Tibial artery (tissue), 4 donors: ENCODE measurements at regions not wholly inside any gene's neighbourhood (a gene's known extent, or its start where the extent isn't known, plus 50 kb on each side); places are given as distances from the start of the nearest gene placed in this dataset.

Source experiments
- DNase-seq, 2 donors: peaks; one replicate each; pipeline ENCODE4 v3.0.0-alpha.2; 2019
- H3K27ac ChIP-seq, 2 donors: fragments of 200-600 bp; sonication (generic) in 1 of 2; 1 replicate in 1 of 2; 2 replicates in 1 of 2; pipeline ENCODE4 v1.5.1; 2018 to 2019; ENCODE audit warnings: mild to moderate bottlenecking in 1 of 2
- H3K27me3 ChIP-seq, 2 donors: fragments of 200-600 bp; sonication (generic) in 1 of 2; one replicate each; pipeline versions ENCODE4 v1.5.1 to v1.6.0; 2016 to 2019
- H3K36me3 ChIP-seq, 3 donors: fragments of 200-600 bp; sonication (generic) in 2 of 3; one replicate each; pipeline ENCODE4 v1.5.1; 2016 to 2019; ENCODE audit warnings: mild to moderate bottlenecking in 2 of 3
- H3K4me1 ChIP-seq, 4 donors: fragments of 200-600 bp; sonication (generic) in 2 of 4; 1 replicate in 3 of 4; 2 replicates in 1 of 4; pipeline ENCODE4 v1.5.1; 2016 to 2019
- H3K4me3 ChIP-seq, 2 donors: fragments of 200-600 bp; sonication (generic) in 1 of 2; 1 replicate in 1 of 2; 2 replicates in 1 of 2; pipeline ENCODE4 v1.5.1; 2018 to 2019; ENCODE audit warnings: mild to moderate bottlenecking in 2 of 2
- H3K9me3 ChIP-seq, 3 donors: fragments of 200-600 bp; sonication (generic) in 1 of 3; one replicate each; pipeline ENCODE4 v1.5.1; 2016 to 2019
- CTCF ChIP-seq, 2 experiments: fragments of 200-600 bp in 1 of 2; fragments of 450-650 bp in 1 of 2; IDR thresholded peaks; one replicate each; pipeline ENCODE4 v1.5.1; 2017 to 2019; ENCODE audit warnings: antibody characterized with exemption in 2 of 2, mild to moderate bottlenecking in 1 of 2, moderate library complexity in 1 of 2
- intact Hi-C: fragments of 100-400 bp; cut with DNase I; formaldehyde crosslinking; loops from one replicate; pipeline ENCODE4 v1.15.0; 2023; ENCODE audit warnings: low total_unique reads

- H3K9me3 ChIP-seq = no peaks in the 10 kb centered on the region
- H3K27ac ChIP-seq = no peak overlapping the region
- intact Hi-C loops = loop anchor here (2.0 kb wide), 1 partner anchor 295 kb away; no protein-coding TSS in a partner anchor
- no peaks in the 10 kb centered on the region for H3K36me3 ChIP-seq
- no peak overlapping the region for H3K4me3 ChIP-seq
- DNase-seq = no peak
- H3K27me3 ChIP-seq = no peaks in the 10 kb centered on the region
- H3K4me1 ChIP-seq = peaks cover 0 to 25% (median 0%) of the 10 kb centered on the region in 4 donors
- no peak for TF ChIP-seq CTCF (IDR thresholded peaks at IDR 0.05)
These were observed 262.5 kb downstream of the RASSF9 start for GRCh38 chr12:85573635-85574214.

DNA sequence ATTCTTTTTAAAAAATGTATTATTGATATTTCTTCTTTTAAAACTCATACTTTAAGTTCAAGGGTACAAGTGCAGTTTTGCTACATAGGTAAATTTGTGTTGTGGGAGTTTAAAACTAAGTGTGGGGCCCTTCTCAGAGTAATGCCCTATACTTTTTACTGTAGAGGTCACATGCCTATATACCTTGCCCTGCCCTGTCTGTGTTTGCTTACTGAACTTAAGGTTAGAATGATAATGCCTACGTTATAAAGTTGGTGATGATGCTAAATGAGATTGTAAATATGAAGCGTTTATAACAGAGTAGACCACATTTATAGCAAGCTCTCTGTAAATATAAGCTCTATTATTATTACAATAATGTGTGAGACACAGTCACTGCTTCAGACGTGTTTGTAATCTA lies 261.9 kb downstream of the RASSF9 start:
- H3K4me3 ChIP-seq = no peak overlapping the region
- no peaks in the 10 kb centered on the region for H3K27me3 ChIP-seq
- H3K4me1 ChIP-seq = peaks cover 0 to 25% (median 0%) of the 10 kb centered on the region in 4 donors
- no peaks in the 10 kb centered on the region for H3K36me3 ChIP-seq
- DNase-seq = no peak
- no peaks in the 10 kb centered on the region for H3K9me3 ChIP-seq
- H3K27ac ChIP-seq = no peak overlapping the region
- intact Hi-C loops = loop anchor here (2.0 kb wide), 1 partner anchor 295 kb away; no protein-coding TSS in a partner anchor
- TF ChIP-seq CTCF (IDR thresholded peaks at IDR 0.05) = no peak

DNA sequence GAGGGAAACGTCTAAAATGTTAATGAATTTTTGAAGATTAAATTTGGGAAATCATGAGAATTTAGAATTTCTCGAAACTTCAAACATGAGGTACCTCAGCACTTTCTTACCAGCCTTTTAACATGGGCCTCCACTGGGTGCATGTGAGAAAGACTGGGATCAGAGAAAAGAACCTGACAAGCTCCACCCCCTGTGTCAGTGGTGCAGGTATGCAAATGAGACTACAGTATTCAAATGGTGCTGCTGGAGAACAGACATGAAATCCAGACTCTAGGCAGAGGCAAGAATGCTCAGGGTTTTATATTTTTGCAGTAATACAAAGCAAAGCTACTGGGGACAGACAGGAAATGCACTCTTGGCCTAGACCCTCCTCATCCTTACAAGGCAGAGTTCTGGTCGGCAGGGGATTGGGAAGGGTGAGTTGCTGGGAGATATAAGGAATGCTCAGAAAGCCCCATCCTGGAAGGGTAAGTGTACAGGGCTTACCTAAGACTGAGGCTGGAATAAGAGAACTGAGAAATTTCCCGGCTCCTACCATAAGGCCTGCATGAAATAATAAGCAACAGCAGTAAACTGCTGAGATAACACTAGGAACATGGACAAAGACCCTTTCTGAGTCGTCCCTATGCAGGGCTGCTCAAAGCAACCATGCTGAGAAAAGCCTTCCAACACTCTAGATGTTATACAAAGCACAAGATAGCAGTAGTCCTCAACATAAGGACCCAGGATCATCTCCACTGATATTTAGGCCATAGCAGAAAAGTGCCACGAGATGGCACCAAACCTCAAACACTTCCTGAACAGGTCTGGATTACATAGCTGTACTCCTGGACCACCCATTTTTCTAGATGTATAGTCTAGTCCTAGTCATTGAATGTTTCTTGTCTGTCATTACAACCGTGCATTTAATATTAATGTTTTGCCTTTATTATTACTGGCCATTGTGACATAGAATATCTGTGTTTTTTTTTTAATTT lies 260.8 kb downstream of the RASSF9 start:
- H3K4me1 ChIP-seq = peaks cover 0 to 25% (median 0%) of the 10 kb centered on the region in 4 donors
- intact Hi-C loops = loop anchor here (2.0 kb wide), 1 partner anchor 293 kb away; no protein-coding TSS in a partner anchor
- peak in 1 of 2 donors; percentile 39 for DNase-seq
- TF ChIP-seq CTCF (IDR thresholded peaks at IDR 0.05) = peak; percentile 60 to 62
- no peaks in the 10 kb centered on the region for H3K36me3 ChIP-seq
- H3K9me3 ChIP-seq = no peaks in the 10 kb centered on the region
- no peak overlapping the region for H3K4me3 ChIP-seq
- H3K27ac ChIP-seq = no peak overlapping the region
- no peaks in the 10 kb centered on the region for H3K27me3 ChIP-seq

DNA sequence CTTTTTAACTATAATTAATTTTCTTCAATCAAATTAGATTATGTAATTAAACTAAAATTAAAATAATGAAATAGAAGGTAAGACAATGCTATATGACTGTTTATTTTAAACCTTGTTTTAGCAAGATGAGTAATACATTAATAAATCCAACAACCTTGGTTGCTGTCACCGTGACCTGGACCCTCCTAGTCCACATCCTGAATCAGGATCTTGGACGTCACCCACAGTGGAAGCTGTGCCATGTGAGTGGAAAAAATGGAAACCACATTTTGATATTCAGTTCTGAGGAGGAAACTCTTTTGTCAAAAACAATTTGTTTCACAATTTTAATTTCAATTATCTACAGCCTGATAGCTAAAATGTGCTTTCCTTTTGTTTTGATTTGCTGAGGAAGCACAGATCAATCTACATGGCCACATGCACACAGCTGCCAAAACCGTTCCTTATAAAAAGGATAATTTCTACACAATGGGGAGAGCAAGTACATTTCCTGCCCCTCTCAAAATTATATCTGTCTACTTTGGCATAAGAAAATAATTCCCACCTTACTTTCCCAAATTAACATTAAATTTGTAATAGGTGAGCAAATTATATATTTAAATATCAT lies 255.5 kb downstream of the RASSF9 start:
- no peaks in the 10 kb centered on the region for H3K4me1 ChIP-seq
- no peaks in the 10 kb centered on the region for H3K36me3 ChIP-seq
- no peaks in the 10 kb centered on the region for H3K27me3 ChIP-seq
- DNase-seq = no peak
- H3K27ac ChIP-seq = no peak overlapping the region
- intact Hi-C loops = no loop called here
- no peak overlapping the region for H3K4me3 ChIP-seq
- H3K9me3 ChIP-seq = no peaks in the 10 kb centered on the region
- TF ChIP-seq CTCF (IDR thresholded peaks at IDR 0.05) = no peak

DNA sequence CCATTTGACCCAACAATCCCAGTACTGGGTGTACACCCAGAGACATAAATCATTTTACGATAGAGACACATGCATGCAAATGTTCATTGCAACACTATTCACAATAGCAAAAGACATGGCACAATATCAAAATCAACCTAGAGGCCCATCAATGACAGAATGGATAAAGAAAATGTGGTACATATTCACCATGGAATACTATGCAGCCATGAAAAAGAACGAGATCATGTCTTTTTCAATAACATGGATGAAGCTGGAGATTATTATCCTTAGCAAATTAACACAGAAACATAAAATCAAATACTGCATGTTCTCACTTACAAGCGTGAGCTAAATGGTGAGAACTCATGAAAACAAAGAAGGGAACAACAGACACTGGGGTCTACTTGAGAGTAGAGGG lies 249.1 kb downstream of the RASSF9 start:
- H3K27ac ChIP-seq = no peak overlapping the region
- no peak for DNase-seq
- no peak for TF ChIP-seq CTCF (IDR thresholded peaks at IDR 0.05)
- no peaks in the 10 kb centered on the region for H3K27me3 ChIP-seq
- intact Hi-C loops = no loop called here
- H3K9me3 ChIP-seq = no peaks in the 10 kb centered on the region
- no peak overlapping the region for H3K4me3 ChIP-seq
- no peaks in the 10 kb centered on the region for H3K36me3 ChIP-seq
- no peaks in the 10 kb centered on the region for H3K4me1 ChIP-seq
